HG03442 (cell line): ENCODE measurements at regions not wholly inside any gene's neighbourhood (a gene's known extent, or its start where the extent isn't known, plus 50 kb on each side); places are given as distances from the start of the nearest gene placed in this dataset.
"Not testable (repeated sequence)": the region's sequence is repeated elsewhere in the genome, so short reads cannot be mapped to it uniquely, and the experiment has no call there.

Experiments
- ATAC-seq: cut with Tn5 transposase; IDR thresholded peaks from one replicate; pipeline ENCODE4 v1.9.1; 2021; ENCODE audit warnings: mild to moderate bottlenecking, moderate library complexity; ENCODE audit not compliant: unreplicated experiment

DNA sequence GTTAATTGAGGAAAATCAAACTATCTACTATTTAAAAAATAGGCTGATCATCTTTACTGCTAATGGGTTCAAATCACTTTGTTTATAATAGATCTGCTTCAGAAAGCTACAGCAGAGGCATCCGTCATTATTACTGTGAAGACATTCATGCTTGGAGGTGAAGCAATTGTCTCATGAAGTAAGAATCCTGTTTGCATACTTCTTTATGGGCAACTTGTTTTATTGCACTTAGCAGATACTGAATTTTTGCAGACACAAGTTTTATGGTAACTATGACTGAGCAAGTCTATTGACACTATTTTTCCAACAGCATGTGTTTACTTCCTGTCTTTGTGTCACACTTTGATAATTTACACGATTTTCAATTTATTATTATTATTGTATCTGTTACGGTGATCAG is 573.9 kb downstream of the RFPL4B start:
- no peak for ATAC-seq

- ATAC-seq: no peak
These were observed 576.9 kb downstream of the RFPL4B start for GRCh38 chr6:112923940-112924587.

GRCh38 chr6:112925702-112926101 is 578.6 kb downstream of the RFPL4B start:
- no peak for ATAC-seq

DNA sequence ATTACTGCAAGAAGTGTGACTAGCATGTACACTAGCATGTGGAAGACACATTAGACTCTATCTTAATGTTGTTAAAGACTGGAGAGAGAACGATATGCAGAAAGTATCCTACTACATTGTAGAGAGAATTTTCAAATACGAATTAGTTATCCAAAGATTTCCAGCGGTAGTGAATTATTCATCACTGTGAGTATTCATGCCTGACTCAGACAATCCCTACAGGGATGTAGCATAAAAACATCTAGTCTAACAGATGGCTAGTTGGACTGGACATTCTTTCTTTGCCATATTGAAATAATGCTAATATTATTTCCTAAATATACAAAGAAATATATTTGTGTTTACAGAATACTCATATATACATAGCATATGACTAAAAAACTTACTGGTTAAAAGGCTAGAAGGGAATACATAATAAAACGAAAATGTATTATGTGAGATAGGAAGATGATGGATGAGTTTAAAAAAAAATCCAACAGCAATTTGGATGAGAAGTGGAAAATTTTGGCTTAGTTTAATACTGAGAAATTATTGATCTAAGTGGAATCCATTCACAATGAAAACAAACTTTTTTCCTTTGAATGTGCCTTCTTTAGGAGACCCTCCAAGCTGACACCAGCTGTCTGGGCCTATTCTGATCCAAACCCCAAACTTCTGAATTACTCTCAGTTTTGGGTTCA is 580.7 kb downstream of the RFPL4B start:
- ATAC-seq: no peak

DNA sequence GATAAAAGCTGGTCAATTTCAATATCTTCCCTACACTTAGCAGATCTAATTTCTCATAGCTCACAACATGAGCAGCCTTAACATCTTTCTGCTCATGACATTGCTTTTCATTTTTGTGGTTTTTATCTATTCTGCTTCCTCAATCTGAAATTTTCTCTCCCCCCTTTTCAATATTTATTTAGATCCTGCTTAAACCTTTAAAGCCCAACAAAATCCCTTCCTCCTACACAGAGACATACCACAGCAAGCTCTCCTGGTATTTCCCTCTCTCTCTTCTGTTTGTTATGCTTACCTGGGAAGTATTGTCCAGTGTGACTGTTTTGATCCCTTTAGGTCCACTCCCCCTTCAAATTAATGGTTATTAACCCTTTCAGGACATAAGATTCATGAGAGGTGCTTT is 582.5 kb downstream of the RFPL4B start:
- ATAC-seq: no peak

DNA sequence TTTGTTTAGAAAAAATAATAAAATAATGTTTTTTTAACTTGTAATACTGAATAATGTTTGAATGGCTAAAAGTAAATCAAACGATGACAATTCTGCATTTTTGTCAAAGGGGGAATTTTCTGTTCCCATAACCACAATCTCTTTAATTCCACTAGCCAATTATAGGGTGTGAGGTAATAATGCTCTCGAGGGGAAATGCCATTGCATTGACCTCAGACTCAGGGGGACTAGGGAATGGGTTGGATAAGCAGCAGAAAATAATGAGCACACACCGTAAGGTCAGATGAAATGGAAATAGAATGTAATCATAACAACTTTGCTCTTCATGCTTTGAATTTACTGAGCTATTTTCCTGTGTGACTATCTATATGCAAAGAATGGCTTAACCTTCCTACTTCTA is 584.7 kb downstream of the RFPL4B start:
- no peak for ATAC-seq

- ATAC-seq: no peak
These were observed 586.8 kb downstream of the RFPL4B start for GRCh38 chr6:112933947-112934346.

DNA sequence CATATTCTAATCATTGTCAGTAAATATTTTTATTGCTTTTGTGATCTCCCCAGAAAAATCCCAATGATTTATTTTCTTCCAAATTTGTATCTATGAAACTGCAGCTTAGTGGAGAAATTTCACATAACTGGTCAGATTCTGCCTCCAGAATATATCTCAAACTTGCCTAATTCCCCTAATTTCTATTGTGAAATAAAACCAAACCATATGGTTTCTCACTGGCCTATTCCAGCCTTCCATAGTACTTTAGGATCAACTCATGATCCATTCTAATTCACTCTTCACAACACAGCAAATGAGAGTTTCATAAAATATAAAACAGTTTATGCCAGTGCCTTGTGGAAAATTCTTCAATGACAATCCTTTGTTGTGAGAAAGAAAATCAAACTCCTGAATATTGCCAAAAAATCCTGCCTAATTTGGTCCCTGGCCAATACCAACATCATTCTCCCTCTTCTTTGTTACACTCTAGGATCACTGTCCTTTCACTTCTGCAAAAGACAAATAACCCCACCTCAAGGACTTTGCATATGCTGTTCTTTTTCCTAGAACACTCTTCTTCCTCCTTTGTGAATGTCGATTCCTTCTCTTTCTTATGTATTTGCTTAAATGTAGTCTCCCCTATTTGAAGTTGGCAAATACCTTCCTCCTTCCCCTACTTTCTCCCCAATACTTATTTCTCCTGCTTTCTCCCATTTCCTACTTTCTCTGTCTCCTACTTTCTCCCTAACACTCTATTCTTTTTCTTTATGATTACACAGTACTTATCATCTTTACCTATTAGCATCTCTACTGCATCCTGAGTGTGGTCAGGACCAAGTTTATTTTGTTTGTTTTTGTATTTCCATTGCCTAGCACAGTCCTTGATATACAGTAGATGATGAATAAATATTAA is 587.5 kb downstream of the RFPL4B start:
- no peak for ATAC-seq

DNA sequence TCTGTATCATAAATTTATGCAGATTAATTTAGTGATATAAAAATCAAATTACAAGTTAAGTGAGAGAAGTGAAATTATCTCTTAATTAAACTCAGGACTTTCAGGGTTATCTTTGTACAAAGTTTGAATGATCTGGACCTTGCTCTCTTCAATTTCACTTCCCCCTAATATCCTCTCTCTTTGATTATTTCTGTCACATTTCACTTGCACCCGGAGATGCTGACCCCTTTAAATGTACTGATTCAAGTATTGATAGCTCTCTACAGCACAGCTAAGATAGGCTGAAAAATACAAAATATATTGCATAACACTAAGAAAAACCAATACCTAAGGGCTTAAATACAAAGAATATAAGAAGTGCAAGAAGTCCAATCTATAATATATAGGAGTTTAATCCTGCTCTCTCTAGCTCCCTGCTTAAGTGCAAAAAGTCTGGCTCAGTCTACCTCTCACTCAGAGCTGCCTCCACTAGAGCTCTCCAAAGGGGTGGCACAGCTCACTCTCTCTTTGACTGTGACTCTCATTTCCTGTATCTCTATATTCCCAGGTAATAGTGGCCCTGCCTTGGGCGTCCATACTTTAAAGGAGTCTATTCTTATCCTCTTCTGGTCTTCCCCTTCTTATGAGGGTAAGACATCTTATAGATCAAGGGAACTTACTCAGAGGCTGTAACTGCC is 588.4 kb downstream of the RFPL4B start:
- no peak for ATAC-seq

GRCh38 chr6:112936079-112936472 is 588.9 kb downstream of the RFPL4B start:
- no peak for ATAC-seq

DNA sequence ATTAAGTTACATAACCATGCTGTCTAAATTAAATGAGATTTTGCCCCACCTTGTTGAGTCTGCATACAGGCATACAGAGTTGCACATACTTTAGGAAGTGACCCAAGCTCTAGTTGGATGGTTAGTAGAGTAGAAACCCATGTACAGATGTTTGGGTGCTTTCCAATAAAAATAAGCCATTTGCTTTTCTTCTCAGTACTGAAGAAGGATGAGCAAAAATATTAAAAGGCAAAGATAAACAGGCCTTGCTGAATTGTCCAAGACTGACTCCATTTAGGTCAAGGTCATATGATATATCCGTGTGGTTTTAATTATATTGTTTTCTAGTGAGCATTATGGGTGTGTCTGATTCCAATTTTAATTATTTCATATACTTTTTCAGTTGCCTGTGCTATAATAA is 589.4 kb downstream of the RFPL4B start:
- no peak for ATAC-seq

DNA sequence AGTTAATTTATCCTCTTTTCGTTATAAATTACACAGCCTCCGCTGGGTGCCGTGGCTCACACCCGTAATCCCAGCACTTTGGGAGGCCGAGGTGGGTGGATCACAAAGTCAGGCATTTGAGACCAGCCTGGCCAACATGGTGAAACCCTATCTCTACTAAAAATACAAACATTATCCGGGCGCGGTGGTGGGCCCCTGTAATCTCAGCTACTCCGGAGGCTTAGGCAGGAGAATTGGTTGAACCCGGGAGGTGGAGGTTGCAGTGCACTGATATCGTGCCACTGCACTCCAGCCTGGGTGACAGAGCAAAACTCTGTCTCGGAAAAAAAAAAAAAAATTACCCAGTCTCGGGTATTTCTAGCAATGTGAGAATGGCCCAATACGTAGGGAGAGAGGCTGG is 590.6 kb downstream of the RFPL4B start:
- not testable (repeated sequence) for ATAC-seq

GRCh38 chr6:112938650-112939049 is 591.5 kb downstream of the RFPL4B start:
- no peak for ATAC-seq

- ATAC-seq: no peak
These were observed 592.4 kb downstream of the RFPL4B start for GRCh38 chr6:112939563-112939962.

GRCh38 chr6:112941613-112942012 is 594.5 kb downstream of the RFPL4B start:
- ATAC-seq: no peak

DNA sequence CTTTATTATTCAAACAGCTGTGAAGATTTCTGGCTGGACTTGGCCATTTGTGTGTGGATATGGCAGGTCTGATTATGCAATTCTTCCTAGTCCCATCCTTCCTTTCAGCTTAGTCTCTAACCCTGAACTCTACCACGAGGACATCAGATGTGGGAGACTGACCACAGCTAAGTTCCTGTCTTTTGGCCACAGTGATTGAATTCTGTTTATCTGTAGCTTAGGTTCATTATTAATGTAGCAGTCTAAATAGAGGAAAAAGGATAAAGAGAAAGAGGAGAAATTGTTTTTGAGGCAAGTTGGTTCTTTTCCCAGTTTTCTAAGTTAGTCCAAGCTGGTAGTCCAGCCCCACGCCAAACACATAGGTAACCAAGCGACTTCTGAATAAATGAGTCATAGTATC is 598.9 kb downstream of the RFPL4B start:
- no peak for ATAC-seq

GRCh38 chr6:112947507-112947906 is 600.4 kb downstream of the RFPL4B start:
- no peak for ATAC-seq

GRCh38 chr6:112951829-112952228 is 604.7 kb downstream of the RFPL4B start:
- ATAC-seq: no peak

DNA sequence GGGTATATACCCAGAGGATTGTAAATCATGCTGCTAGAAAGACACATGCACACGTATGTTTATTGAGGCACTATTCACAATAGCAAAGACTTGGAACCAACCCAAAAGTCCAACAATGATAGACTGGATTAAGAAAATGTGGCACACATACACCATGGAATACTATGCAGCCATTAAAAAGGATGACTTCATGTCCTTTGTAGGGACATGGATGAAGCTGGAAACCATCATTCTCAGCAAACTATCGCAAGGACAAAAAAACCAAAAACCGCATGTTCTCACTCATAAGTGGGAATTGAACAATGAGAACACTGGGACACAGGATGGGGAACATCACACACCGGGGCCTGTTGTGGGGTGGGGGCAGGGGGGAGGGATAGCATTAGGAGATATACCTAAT is 608.6 kb downstream of the RFPL4B start:
- not testable (repeated sequence) for ATAC-seq

DNA sequence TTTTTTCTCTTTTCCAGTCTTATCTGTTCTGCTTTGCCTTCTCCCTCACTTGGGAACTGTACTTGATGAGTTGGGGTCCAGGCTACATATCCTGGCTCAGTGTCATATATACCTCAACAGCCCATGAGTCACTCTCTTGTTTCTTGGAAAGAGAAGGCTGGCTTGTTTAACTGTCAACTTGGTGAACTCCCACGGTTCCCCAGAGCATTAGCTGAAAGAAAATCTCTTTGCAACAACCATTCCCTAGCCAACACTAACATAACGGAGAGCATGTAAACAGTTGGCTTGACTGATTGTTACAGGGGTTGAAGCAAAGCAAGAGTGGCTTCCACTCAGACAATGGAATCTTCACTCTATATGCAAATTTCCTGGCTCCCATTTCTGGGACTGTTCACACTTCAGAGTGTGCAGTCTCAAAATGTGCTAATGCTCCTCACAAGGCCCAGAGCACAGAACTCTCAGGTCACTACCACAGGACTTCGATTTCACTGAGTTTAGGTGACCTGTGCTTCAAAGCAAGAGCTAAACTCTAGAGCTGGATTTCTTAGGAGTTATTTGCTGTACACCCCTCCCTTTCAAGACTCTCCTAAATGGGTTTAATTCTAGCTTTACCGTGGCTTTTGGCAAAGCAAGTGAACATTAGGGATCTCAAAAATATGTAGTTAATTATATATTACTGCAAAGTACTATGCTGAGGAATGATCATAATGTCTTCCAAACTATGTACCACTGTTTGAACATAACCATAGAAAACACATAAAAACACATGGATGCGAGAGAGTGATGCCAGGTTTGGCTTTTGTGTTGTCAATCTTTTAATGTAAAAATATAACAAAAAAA is 609.8 kb downstream of the RFPL4B start:
- no peak for ATAC-seq
